Effector CD4-positive, alpha-beta T cell (primary cell): ENCODE measurements at regions not wholly inside any gene's neighbourhood (a gene's known extent, or its start where the extent isn't known, plus 50 kb on each side); places are given as distances from the start of the nearest gene placed in this dataset.
"Not testable (repeated sequence)": the region's sequence is repeated elsewhere in the genome, so short reads cannot be mapped to it uniquely, and the experiment has no call there.

ENCODE experiments used
- DNase-seq: peaks from one replicate; pipeline ENCODE4 v3.0.0-alpha.2; 2020

DNA sequence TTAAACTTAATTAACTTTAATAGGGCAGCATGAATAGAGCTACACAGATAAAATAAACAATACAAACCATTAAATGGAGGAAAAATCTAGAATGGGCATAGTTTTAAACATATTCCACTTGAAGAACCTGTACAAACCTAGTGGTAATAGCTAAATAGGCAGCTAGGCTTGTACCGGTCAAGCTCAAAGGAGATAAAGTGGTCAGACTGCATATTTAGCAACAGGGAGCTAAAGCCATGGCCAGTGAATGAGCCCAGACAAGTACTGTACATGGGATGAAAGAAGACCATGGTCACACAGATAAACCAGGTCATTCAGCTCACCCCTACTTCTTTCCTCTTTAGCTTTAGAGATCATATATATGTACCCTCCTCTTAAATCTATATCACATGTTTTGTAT is 186.6 kb upstream of the KRR1 start:
- DNase-seq = no peak

GRCh38 chr12:75695926-75696325 is 184.5 kb upstream of the KRR1 start:
- no peak for DNase-seq

DNA sequence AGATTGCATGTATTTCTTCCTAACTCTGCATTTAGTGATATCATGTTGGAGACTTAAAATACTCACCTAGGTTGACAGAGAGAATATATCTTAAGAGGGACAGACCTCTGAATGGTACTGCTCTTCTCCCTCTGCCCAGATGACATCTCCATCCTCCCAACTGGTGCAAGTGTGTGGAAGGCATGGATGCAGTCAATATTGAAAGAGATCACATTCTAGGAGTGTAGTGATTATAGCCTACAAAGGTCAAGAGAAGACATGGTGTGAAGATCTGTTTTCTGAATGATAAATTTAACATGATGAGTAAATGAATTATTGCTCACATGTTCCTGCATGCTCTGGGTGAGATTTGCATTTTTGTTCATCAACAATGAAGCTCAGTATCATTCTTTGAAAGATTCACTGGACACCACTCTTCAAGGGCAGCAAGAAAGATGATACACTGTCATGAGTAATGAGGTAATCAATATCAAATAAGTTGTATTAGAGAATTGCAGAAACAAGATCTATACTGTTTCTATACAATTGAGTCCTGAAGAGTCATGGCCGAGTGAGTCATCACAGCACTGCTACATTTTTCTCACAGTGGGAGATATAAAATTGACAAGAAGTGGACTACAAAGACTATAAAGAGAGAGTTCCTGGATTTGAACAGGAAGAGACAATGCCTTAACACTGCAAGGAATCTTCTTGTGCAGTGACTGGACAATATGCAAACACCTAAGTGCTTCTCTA is 183.3 kb upstream of the KRR1 start:
- DNase-seq = no peak

- DNase-seq = no peak
Measured at GRCh38 chr12:75692876-75693275, 181.5 kb upstream of the KRR1 start.

DNA sequence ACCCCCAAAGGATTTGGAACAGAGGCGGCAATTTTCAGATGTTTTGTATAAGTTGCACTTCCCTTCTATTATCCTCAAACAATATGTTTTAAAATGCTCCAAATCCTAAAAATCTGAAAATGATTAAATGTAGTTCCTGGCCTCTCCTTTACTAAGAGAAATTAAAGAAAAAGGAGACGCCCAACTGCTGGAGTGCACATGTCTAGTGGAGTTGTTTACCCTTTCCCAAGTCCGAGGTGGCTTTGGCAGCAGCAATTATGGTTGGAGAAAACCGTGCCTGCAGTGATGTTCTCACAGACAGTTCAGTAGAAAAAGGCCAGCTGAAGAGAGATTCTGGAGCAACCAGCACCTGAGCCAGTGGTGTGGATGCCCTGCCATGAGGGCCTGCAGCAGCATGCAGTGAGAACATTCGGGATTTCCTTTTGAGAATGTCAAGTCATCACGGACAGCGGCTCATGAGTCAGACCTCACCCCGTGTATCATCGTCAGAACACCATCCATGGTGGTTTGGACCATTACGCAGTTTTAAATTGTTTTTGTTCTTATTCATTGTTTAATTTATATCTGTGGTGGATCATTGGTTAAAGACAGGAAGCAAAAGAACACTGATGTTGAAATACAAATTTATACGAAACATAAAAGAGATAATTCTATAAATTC is 179.0 kb upstream of the KRR1 start:
- DNase-seq = no peak

- DNase-seq = not testable (repeated sequence)
Measured at GRCh38 chr12:75686233-75686632, 174.8 kb upstream of the KRR1 start.

- DNase-seq = no peak
Measured at GRCh38 chr12:75685617-75686225, 174.3 kb upstream of the KRR1 start.

DNA sequence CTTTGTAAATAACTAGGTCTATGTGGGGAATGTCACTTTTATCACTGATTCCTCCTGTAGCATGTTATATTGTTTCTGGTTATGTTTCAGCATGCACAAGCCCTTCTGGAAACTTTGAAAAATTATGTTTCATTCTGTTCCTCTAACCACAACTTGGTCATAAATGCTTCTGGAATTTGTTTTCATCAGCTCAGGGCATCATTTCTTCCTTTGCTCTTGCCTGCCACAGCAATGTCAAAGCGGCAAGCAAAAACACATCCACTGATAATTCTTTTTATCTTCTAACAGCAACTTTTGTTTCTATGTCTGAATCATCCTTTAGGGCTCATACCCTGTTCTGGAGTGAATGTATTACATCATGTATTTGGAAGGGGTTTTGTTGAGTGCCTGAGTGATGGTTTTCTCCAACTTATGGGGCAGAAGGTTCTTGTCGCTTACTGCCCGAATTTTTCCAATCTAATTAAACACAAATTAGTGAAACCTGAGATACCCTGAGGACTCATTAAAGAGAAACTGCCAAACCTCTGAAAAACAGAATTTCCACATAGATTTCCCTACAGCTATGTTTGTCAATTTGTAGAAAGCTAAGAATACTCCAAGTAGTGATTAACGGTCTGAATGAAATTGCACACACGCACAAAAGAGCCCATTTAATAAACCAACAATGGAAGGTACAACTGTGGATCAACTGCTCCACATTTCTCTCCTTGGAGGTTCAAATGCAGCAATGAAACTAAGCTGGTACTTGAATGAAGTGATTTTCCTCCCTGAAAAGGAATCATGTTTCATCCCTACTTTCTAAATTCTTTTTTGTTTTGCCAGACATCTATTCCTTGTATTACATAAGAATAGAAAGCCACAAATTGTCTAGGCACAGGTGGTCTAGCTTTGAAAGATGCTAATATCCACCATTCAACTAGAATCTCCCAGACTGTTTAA is 173.5 kb upstream of the KRR1 start:
- DNase-seq = no peak

- DNase-seq = not testable (repeated sequence)
Measured at GRCh38 chr12:75683995-75684586, 172.7 kb upstream of the KRR1 start.

DNA sequence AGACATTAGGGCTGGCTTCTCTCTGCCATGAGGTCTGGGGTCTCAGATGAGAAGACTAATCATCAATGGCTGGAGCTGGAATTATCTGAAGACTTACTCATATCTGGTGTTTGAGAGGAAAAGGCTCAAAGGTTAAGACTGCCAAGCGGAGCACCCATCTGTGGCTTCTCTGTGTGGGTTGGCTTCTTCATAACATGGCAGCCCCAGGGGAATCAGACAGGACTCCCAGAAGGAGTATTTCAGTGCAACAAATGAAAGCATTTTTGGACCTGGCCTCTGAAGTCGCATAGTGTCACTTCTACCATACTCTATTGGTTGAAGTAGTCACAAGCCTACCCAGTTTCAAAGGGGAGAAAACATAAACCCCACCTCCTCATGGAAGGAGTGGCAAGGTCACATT is 171.8 kb upstream of the KRR1 start:
- no peak for DNase-seq

GRCh38 chr12:75677522-75677921 is 166.1 kb upstream of the KRR1 start:
- DNase-seq = no peak

GRCh38 chr12:75674393-75674792 is 163.0 kb upstream of the KRR1 start:
- DNase-seq = no peak

DNA sequence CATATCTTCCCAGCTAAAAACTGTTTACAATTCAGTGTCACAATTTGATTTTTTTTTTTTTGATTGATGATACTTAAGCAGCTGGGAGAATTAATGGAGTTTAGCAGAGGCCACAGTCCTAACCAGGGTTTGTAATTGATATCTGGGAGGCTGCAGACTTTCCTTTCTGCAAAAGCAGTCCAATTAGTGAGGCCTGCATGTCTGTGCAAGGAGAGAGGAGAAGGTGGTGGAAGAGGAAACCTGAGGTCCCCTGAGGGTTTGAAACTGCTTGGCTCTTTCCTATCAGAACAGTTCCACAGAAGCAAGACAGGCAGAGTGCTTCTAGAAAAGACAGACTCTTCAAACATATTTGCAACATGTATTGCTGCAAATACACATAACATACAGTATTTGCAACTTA is 160.8 kb upstream of the KRR1 start:
- DNase-seq = no peak

DNA sequence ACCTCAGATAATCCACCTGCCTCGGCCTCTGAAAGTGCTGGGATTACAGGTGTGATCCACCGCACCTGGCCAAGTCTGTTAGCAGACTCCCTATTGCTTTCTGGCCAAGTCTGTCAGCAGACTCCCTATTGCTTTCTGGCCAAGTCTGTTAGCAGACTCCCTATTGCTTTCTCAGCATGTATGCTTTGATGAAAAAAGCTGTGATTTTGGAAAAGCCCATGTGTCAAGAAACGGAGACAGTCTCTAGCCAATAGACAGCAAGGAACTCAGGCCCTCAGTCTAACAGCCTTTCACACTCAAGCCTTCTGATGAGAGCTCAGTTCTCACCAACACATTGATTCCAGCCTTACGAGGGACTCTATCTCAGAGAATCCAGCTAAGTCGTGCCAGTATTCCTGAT is 158.8 kb upstream of the KRR1 start:
- no peak for DNase-seq

- DNase-seq = no peak
Measured at GRCh38 chr12:75666939-75667334, 155.5 kb upstream of the KRR1 start.

DNA sequence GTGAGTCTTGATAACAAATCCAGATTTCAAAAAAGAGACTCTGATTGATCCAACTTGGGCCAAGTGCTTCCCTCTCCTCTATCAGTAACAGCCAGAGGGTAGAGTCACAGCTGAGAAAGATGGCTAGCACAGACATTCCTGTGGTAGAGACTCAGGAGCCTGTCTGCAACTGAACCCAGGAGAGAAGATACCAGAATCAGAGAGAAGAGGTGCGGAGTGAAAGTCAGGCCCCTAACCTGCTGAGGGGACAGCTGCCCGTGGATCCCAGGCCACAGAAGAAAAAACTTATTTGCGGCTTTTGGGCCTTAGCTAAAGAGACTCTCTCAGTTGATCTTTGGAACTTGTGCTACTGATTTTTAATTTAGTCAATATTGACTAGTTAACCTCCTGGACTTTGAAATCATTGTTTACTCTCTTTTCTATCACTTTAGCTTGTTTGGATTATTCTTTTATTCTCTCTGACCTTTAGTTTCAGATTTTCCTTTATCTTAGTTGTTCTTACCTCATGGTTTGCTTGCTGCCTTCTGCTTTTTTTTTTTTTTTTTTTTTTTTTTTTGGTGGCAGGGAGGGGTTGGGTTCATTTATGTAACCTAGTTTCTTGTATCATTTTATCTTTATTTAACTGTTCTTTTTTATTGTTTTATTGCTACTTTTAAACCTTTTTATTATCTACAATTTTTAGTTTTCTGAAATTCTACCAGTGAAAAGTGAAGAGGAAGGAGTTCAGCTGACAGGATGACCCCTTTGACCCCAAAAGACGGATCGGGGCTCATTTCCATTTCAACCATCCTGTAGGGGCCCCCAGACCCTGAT is 154.9 kb upstream of the KRR1 start:
- DNase-seq = no peak

DNA sequence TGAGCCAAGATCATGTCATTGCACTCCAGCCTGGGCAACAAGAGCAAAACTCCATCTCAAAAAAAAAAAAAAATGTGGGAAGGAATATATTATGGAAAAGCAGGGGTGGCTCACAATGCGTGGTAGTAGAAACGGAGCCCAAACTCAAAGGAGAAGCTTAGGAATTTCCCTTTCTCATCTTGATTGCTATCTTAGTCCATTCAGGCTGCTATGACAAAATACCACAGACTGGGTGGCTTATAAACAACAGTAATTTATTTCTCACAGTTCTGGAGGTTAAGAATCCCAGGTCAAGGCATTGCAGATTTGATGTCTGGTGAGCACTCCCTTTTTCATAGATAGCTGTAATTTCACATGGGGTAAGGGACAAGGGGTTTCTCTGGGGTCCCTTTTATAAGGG is 153.8 kb upstream of the KRR1 start:
- no peak for DNase-seq

- DNase-seq = no peak
Measured at GRCh38 chr12:75662511-75663159, 151.2 kb upstream of the KRR1 start.

DNA sequence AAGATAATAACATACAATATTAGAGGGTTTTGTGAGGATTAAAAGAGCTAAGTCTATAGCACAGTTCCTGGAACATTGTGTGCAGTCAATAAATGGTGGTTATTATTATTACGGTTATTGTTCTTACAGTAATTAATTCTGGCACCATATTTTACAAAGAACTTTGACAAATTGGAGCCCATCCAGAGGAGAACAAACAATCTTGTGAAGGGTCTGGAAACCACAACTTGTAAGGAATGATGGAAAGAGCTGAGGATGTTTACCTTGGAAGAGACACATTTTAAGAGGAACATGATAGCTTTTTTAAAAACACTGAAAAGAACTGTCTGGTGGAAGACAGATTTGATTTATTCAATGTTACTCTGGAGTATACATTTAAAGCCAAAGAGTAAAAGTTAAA is 150.5 kb upstream of the KRR1 start:
- DNase-seq = no peak

- no peak for DNase-seq
Measured at GRCh38 chr12:75660805-75661404, 149.5 kb upstream of the KRR1 start.

DNA sequence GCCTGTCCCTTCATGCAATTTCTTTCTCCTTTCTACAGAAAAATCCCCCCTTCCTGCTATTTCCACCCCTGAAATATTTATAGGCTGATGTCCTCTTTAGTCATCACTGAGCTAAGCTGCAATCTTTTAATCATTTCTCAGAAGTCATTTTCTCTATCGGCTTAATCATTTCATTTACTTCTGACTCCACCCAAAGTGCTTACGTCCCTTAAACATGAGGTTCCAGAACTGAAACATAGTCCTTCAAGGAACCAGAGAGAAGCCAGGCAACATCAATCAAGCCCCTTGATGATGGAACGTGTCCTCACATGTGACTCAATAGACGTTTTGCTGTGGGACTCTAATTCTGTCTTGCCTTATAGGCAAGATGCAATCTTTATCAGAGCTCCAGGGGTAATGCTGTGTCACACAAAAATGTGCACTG is 148.7 kb upstream of the KRR1 start:
- DNase-seq = no peak
